WTC11 (cell line): ENCODE measurements at regions not wholly inside any gene's neighbourhood (a gene's known extent, or its start where the extent isn't known, plus 50 kb on each side); places are given as distances from the start of the nearest gene placed in this dataset.

Experiments used
- ATAC-seq: fragments of 200-7000 bp; cut with Tn5 transposase; 2 replicates; pipeline ENCODE4 v1.10.0; 2021; ENCODE audit warnings: mild to moderate bottlenecking, moderate library complexity
- CTCF ChIA-PET: fragments of 300-600 bp; sonication (Branson Sonifier 250); formaldehyde crosslinking; loops from one replicate; lab custom pipeline; 2021; ENCODE audit warnings: antibody characterized with exemption; lab: Charles Lee
- POLR2A ChIA-PET: fragments of 350-600 bp; sonication (Branson Sonifier 250); formaldehyde crosslinking; loops from one replicate; lab custom pipeline; 2021; ENCODE audit warnings: antibody characterized with exemption; lab: Charles Lee
- DNase-seq: peaks from one replicate; pipeline ENCODE4 v3.0.0; 2021; ENCODE audit warnings: low spot score
- H3K27ac Mint-ChIP-seq: 2 replicates; pipeline ENCODE4 v1.8.0; 2021; ENCODE audit warnings: mixed read lengths
- H3K27me3 Mint-ChIP-seq: 2 replicates; pipeline ENCODE4 v1.8.0; 2021; ENCODE audit warnings: low read depth, mild to moderate bottlenecking, moderate library complexity, mixed read lengths
- H3K36me3 Mint-ChIP-seq: 2 replicates; pipeline ENCODE4 v1.8.0; 2021; ENCODE audit warnings: mixed read lengths
- H3K4me1 Mint-ChIP-seq: 2 replicates; pipeline ENCODE4 v1.8.0; 2022; ENCODE audit warnings: mixed read lengths
- H3K4me3 Mint-ChIP-seq: 2 replicates; pipeline ENCODE4 v1.8.0; 2021; ENCODE audit warnings: mild to moderate bottlenecking, moderate library complexity, mixed read lengths
- H3K9me3 Mint-ChIP-seq: 2 replicates; pipeline ENCODE4 v1.8.0; 2021; ENCODE audit warnings: mixed read lengths
- ARID4B ChIP-seq: sonication (generic); formaldehyde crosslinking; IDR thresholded peaks from 2 replicates; pipeline ENCODE4 v1.8.0; 2023; ENCODE audit warnings: missing genetic modification reagents, mild to moderate bottlenecking, borderline replicate concordance
- CREB1 ChIP-seq: sonication (generic); formaldehyde crosslinking; IDR thresholded peaks from 2 replicates; pipeline ENCODE4 v1.8.0; 2023; ENCODE audit warnings: mild to moderate bottlenecking, missing genetic modification reagents
- CREM ChIP-seq: sonication (generic); formaldehyde crosslinking; IDR thresholded peaks from 2 replicates; pipeline ENCODE4 v1.8.1; 2022; ENCODE audit warnings: mild to moderate bottlenecking, missing genetic modification reagents, moderate library complexity
- E2F1 ChIP-seq: sonication (generic); formaldehyde crosslinking; IDR thresholded peaks from 2 replicates; pipeline ENCODE4 v1.8.0; 2022; ENCODE audit warnings: mild to moderate bottlenecking, missing genetic modification reagents
- E2F4 ChIP-seq: sonication (generic); formaldehyde crosslinking; IDR thresholded peaks from 2 replicates; pipeline ENCODE4 v1.8.1; 2022; ENCODE audit warnings: low read depth, mild to moderate bottlenecking, moderate library complexity, missing genetic modification reagents, borderline replicate concordance
- ETV6 ChIP-seq: sonication (generic); formaldehyde crosslinking; IDR thresholded peaks from 2 replicates; pipeline ENCODE4 v1.8.1; 2022; ENCODE audit warnings: mild to moderate bottlenecking, missing genetic modification reagents
- HMGXB4 ChIP-seq: sonication (generic); formaldehyde crosslinking; IDR thresholded peaks from 2 replicates; pipeline ENCODE4 v1.8.1; 2023; ENCODE audit warnings: mild to moderate bottlenecking, moderate library complexity, missing genetic modification reagents
- MYBL2 ChIP-seq: sonication (generic); formaldehyde crosslinking; IDR thresholded peaks from 2 replicates; pipeline ENCODE4 v1.8.1; 2023; ENCODE audit warnings: mild to moderate bottlenecking, moderate library complexity, missing genetic modification reagents
- NR3C1 ChIP-seq: sonication (generic); formaldehyde crosslinking; conservative IDR thresholded peaks from 2 replicates; pipeline ENCODE4 v1.8.1; 2023; ENCODE audit warnings: low read depth, mild to moderate bottlenecking, missing genetic modification reagents
- OVOL2 ChIP-seq: fragments of 250-450 bp; sonication (Bioruptor Pico); IDR thresholded peaks from 2 replicates; pipeline ENCODE4 v1.9.0; 2021; ENCODE audit warnings: mild to moderate bottlenecking, borderline replicate concordance
- TCF7 ChIP-seq: sonication (generic); formaldehyde crosslinking; IDR thresholded peaks from 2 replicates; pipeline ENCODE4 v1.8.0; 2022; ENCODE audit warnings: mild to moderate bottlenecking, low read depth, missing genetic modification reagents, moderate library complexity
- TP53 ChIP-seq: sonication (generic); formaldehyde crosslinking; IDR thresholded peaks from 2 replicates; pipeline ENCODE4 v1.8.1; 2023; ENCODE audit warnings: mild to moderate bottlenecking, missing genetic modification reagents
- ZBTB21 ChIP-seq: sonication (generic); formaldehyde crosslinking; IDR thresholded peaks from 2 replicates; pipeline ENCODE4 v1.8.1; 2023; ENCODE audit warnings: mild to moderate bottlenecking, missing genetic modification reagents, borderline replicate concordance
- ZBTB43 ChIP-seq: sonication (generic); formaldehyde crosslinking; IDR thresholded peaks from 2 replicates; pipeline ENCODE4 v1.8.1; 2023; ENCODE audit warnings: mild to moderate bottlenecking, missing genetic modification reagents
- ZNF138 ChIP-seq: sonication (generic); formaldehyde crosslinking; conservative IDR thresholded peaks from 2 replicates; pipeline ENCODE4 v1.8.1; 2022; ENCODE audit warnings: mild to moderate bottlenecking, moderate library complexity, missing genetic modification reagents
- ZNF232 ChIP-seq: sonication (generic); formaldehyde crosslinking; IDR thresholded peaks from 2 replicates; pipeline ENCODE4 v1.8.0; 2022; ENCODE audit warnings: mild to moderate bottlenecking, missing genetic modification reagents
- ZNF317 ChIP-seq: sonication (generic); formaldehyde crosslinking; IDR thresholded peaks from 2 replicates; pipeline ENCODE4 v1.8.1; 2023; ENCODE audit warnings: low read depth, mild to moderate bottlenecking, moderate library complexity, missing genetic modification reagents, borderline replicate concordance
- ZNF423 ChIP-seq: fragments of 250-450 bp; sonication (Bioruptor Pico); IDR thresholded peaks from 2 replicates; pipeline ENCODE4 v2.1.2; 2022; ENCODE audit warnings: mild to moderate bottlenecking, moderate library complexity
- TF ChIP-seq, protein P1 (sequence below): sonication (generic); formaldehyde crosslinking; IDR thresholded peaks from 2 replicates; pipeline ENCODE4 v1.8.0; 2022; ENCODE audit warnings: mild to moderate bottlenecking, missing genetic modification reagents
- TF ChIP-seq, protein P2 (sequence below): sonication (generic); formaldehyde crosslinking; IDR thresholded peaks from 2 replicates; pipeline ENCODE4 v1.8.1; 2022; ENCODE audit warnings: low read depth, missing genetic modification reagents, borderline replicate concordance
- TF ChIP-seq, protein P3 (sequence below): sonication (generic); formaldehyde crosslinking; IDR thresholded peaks from 2 replicates; pipeline ENCODE4 v1.8.0; 2022; ENCODE audit warnings: mild to moderate bottlenecking, missing genetic modification reagents

DNA sequence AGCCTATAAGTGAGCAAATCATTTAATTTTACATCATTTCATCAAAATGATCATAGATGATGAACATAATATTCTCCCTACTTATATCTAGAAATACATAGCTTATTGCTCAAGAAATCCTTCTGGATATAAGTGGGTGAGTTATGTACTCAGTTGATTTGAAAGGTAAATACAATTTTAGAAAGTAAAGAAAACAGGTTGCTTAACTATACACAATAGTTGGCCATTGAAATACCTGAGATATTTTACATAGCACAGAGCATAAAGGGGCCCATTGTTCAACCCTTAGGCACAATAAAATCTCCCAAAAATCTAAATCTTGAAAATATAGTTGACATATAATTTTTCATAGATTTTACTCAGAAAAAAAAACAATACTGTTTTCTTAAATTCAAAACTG is 782.0 kb upstream of the KLHL1 start:
- H3K27me3 Mint-ChIP-seq = no peaks in the 10 kb centered on the region
- ChIA-PET CTCF (no interaction called here), POLR2A (no interaction called here)
- no peak overlapping the region for H3K4me3 Mint-ChIP-seq
- no peak overlapping the region for H3K27ac Mint-ChIP-seq
- DNase-seq = no peak
- peaks cover 7% of the 10 kb centered on the region for H3K4me1 Mint-ChIP-seq
- ATAC-seq = no peak
- TF ChIP-seq OVOL2 (CRISPR knock-in tag) = no peak
- TF ChIP-seq E2F4 (CRISPR knock-in tag) = no peak
- TF ChIP-seq ZNF232 (CRISPR knock-in tag) = no peak
- TF ChIP-seq ZNF138 (CRISPR knock-in tag) = no peak
- no peak for TF ChIP-seq ZBTB21 (CRISPR knock-in tag)
- no peak for TF ChIP-seq E2F1 (CRISPR knock-in tag)
- no peak for TF ChIP-seq MYBL2 (CRISPR knock-in tag)
- TF ChIP-seq CREM (CRISPR knock-in tag) = no peak
- TF ChIP-seq TP53 (CRISPR knock-in tag) = no peak
- no peak for TF ChIP-seq ZNF423
- TF ChIP-seq, protein P1, sequence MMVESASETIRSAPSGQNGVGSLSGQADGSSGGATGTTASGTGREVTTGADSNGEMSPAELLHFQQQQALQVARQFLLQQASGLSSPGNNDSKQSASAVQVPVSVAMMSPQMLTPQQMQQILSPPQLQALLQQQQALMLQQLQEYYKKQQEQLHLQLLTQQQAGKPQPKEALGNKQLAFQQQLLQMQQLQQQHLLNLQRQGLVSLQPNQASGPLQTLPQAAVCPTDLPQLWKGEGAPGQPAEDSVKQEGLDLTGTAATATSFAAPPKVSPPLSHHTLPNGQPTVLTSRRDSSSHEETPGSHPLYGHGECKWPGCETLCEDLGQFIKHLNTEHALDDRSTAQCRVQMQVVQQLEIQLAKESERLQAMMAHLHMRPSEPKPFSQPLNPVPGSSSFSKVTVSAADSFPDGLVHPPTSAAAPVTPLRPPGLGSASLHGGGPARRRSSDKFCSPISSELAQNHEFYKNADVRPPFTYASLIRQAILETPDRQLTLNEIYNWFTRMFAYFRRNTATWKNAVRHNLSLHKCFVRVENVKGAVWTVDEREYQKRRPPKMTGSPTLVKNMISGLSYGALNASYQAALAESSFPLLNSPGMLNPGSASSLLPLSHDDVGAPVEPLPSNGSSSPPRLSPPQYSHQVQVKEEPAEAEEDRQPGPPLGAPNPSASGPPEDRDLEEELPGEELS (CRISPR knock-in tag) = no peak
- no peak for TF ChIP-seq TCF7 (CRISPR knock-in tag)
- no peak for TF ChIP-seq CREB1 (CRISPR knock-in tag)
- no peak for TF ChIP-seq NR3C1
- H3K9me3 Mint-ChIP-seq = peaks cover 25% of the 10 kb centered on the region
- peaks cover 7% of the 10 kb centered on the region for H3K36me3 Mint-ChIP-seq

DNA sequence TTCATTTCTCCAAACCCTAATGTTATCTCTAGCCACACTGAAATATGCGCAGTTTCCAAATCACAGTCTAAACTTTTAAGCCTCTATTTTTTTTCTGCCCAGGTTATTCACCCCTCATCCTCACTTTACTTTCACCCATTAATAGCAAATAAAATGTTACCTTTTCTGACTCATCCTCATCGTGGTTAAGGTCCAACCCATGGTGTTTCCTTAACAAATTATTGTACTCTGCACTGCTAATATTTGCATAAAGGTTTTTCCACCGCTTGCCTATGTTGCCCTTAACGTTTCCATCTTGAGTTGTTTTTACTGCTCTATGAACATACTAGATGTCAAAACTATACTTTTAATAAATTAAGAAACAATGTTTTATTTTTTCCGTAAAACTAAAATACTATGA is 780.9 kb upstream of the KLHL1 start:
- Mint-ChIP-seq H3K27ac (no peak overlapping the region), H3K9me3 (peaks cover 30% of the 10 kb centered on the region), H3K36me3 (peaks cover 14% of the 10 kb centered on the region), H3K27me3 (no peaks in the 10 kb centered on the region), H3K4me3 (no peak overlapping the region), H3K4me1 (peaks cover 7% of the 10 kb centered on the region)
- no peak for ATAC-seq
- ChIA-PET CTCF (no interaction called here), POLR2A (no interaction called here)
- DNase-seq = no peak
- no peak for TF ChIP-seq ETV6 (CRISPR knock-in tag)
- TF ChIP-seq ZBTB43 (CRISPR knock-in tag) = no peak
- TF ChIP-seq HMGXB4 = no peak
- no peak for TF ChIP-seq ARID4B
- TF ChIP-seq ZNF317 = no peak
- TF ChIP-seq ZNF138 (CRISPR knock-in tag) = no peak
- TF ChIP-seq, protein P2, sequence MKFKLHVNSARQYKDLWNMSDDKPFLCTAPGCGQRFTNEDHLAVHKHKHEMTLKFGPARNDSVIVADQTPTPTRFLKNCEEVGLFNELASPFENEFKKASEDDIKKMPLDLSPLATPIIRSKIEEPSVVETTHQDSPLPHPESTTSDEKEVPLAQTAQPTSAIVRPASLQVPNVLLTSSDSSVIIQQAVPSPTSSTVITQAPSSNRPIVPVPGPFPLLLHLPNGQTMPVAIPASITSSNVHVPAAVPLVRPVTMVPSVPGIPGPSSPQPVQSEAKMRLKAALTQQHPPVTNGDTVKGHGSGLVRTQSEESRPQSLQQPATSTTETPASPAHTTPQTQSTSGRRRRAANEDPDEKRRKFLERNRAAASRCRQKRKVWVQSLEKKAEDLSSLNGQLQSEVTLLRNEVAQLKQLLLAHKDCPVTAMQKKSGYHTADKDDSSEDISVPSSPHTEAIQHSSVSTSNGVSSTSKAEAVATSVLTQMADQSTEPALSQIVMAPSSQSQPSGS (CRISPR knock-in tag) = no peak
- TF ChIP-seq, protein P3, sequence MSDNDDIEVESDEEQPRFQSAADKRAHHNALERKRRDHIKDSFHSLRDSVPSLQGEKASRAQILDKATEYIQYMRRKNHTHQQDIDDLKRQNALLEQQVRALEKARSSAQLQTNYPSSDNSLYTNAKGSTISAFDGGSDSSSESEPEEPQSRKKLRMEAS (CRISPR knock-in tag) = no peak
- no peak for TF ChIP-seq CREM (CRISPR knock-in tag)
- no peak for TF ChIP-seq E2F1 (CRISPR knock-in tag)
